ENCODE measurements at regions not wholly inside any gene's neighbourhood (a gene's known extent, or its start where the extent isn't known, plus 50 kb on each side); places are given as distances from the start of the nearest gene placed in this dataset.
"Not testable (repeated sequence)": the region's sequence is repeated elsewhere in the genome, so short reads cannot be mapped to it uniquely, and the experiment has no call there.

- no peak for DNase-seq
Observed at GRCh38 chr22:25420925-25421904, 143.3 kb upstream of the GRK3 start.

- DNase-seq = not testable (repeated sequence)
Observed at GRCh38 chr22:25426530-25427308, 137.8 kb upstream of the GRK3 start.

GRCh38 chr22:25431637-25432342, 132.7 kb upstream of the GRK3 start:
- not testable (repeated sequence) for DNase-seq

- not testable (repeated sequence) for DNase-seq
Observed at GRCh38 chr22:25433381-25433970, 131.0 kb upstream of the GRK3 start.

- DNase-seq = no peak
Observed at GRCh38 chr22:25437414-25438160, 126.9 kb upstream of the GRK3 start.

GRCh38 chr22:25447067-25447685, 117.3 kb upstream of the GRK3 start:
- DNase-seq = no peak

GRCh38 chr22:25447686-25448434, 116.6 kb upstream of the GRK3 start:
- DNase-seq = peak; percentile 91

GRCh38 chr22:25448435-25449051, 115.9 kb upstream of the GRK3 start:
- no peak for DNase-seq

- DNase-seq = no peak
Observed at GRCh38 chr22:25449781-25450317, 114.6 kb upstream of the GRK3 start.

- DNase-seq = no peak
Observed at GRCh38 chr22:25451480-25452114, 112.9 kb upstream of the GRK3 start.

GRCh38 chr22:25452116-25452700, 112.3 kb upstream of the GRK3 start:
- DNase-seq = no peak

GRCh38 chr22:25453058-25453457, 111.4 kb upstream of the GRK3 start:
- DNase-seq = no peak

- no peak for DNase-seq
Observed at GRCh38 chr22:25453557-25453956, 110.9 kb upstream of the GRK3 start.

- not testable (repeated sequence) for DNase-seq
Observed at GRCh38 chr22:25456300-25457043, 108.0 kb upstream of the GRK3 start.

- not testable (repeated sequence) for DNase-seq
Observed at GRCh38 chr22:25458631-25459030, 105.8 kb upstream of the GRK3 start.

- DNase-seq = not testable (repeated sequence)
Observed at GRCh38 chr22:25460682-25461081, 103.8 kb upstream of the GRK3 start.

GRCh38 chr22:25461301-25461700, 103.2 kb upstream of the GRK3 start:
- DNase-seq = no peak
